Prostate gland (tissue), 2 donors: ENCODE measurements at regions not wholly inside any gene's neighbourhood (a gene's known extent, or its start where the extent isn't known, plus 50 kb on each side); places are given as distances from the start of the nearest gene placed in this dataset.

ENCODE experiments used
- POLR2A ChIP-seq: fragments of 450-650 bp; IDR thresholded peaks from one replicate; pipeline ENCODE4 v1.6.1; 2016; ENCODE audit warnings: antibody characterized with exemption, mild to moderate bottlenecking
- POLR2AphosphoS5 ChIP-seq: sonication (generic); formaldehyde crosslinking; IDR thresholded peaks from one replicate; pipeline ENCODE4 v1.6.1; 2017; ENCODE audit warnings: antibody characterized with exemption
- TF ChIP-seq, protein P1 (sequence below), 4 experiments: fragments of 200-600 bp in 2 of 4; fragments of 450-650 bp in 2 of 4; sonication (generic) in 2 of 4; IDR thresholded peaks; 1 replicate in 3 of 4; 2 replicates in 1 of 4; pipeline ENCODE4 v1.5.1; 2016 to 2019; ENCODE audit warnings: antibody characterized with exemption in 4 of 4, mild to moderate bottlenecking in 2 of 4, moderate library complexity in 2 of 4

DNA sequence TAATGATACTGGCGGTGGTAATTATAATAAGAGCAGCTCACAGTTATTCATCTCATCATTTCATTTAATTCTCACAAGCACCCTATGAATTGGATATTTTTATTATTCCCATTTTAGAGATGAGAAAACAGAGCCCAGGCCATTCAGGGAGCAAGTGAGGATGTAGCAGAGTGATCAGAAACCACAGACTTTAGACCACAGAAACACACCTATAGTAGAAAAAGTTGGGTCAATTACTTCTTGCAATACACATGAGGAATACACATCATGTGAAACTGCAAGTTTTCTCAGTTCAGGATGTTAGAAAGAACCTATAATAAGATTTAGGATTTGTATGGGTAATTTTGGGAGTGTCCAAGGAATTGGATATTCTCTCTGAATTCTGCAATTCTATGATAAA, 278.0 kb downstream of the ADRA2A start:
- TF ChIP-seq, protein P1, sequence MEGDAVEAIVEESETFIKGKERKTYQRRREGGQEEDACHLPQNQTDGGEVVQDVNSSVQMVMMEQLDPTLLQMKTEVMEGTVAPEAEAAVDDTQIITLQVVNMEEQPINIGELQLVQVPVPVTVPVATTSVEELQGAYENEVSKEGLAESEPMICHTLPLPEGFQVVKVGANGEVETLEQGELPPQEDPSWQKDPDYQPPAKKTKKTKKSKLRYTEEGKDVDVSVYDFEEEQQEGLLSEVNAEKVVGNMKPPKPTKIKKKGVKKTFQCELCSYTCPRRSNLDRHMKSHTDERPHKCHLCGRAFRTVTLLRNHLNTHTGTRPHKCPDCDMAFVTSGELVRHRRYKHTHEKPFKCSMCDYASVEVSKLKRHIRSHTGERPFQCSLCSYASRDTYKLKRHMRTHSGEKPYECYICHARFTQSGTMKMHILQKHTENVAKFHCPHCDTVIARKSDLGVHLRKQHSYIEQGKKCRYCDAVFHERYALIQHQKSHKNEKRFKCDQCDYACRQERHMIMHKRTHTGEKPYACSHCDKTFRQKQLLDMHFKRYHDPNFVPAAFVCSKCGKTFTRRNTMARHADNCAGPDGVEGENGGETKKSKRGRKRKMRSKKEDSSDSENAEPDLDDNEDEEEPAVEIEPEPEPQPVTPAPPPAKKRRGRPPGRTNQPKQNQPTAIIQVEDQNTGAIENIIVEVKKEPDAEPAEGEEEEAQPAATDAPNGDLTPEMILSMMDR (IDR thresholded peaks at IDR 0.05): no peak
- TF ChIP-seq POLR2AphosphoS5 (no peak), POLR2A (no peak)
